Fibroblast of pulmonary artery (primary cell): ENCODE measurements at regions not wholly inside any gene's neighbourhood (a gene's known extent, or its start where the extent isn't known, plus 50 kb on each side); places are given as distances from the start of the nearest gene placed in this dataset.

Experiments used
- DNase-seq: peaks from one replicate; pipeline ENCODE4 v3.0.0-alpha.2; 2010; ENCODE audit warnings: low read depth
- H3K4me3 ChIP-seq: replicated peaks from 2 replicates; pipeline ENCODE4 v1.5.1; 2011; ENCODE audit warnings: low read depth, mild to moderate bottlenecking, control low read depth, low read length, moderate library complexity
- TF ChIP-seq, protein P1 (sequence below): IDR thresholded peaks from 2 replicates; pipeline ENCODE4 v1.5.1; 2011; ENCODE audit warnings: mild to moderate bottlenecking, control low read depth, low read length, inconsistent platforms; ENCODE audit errors: missing control alignments

DNA sequence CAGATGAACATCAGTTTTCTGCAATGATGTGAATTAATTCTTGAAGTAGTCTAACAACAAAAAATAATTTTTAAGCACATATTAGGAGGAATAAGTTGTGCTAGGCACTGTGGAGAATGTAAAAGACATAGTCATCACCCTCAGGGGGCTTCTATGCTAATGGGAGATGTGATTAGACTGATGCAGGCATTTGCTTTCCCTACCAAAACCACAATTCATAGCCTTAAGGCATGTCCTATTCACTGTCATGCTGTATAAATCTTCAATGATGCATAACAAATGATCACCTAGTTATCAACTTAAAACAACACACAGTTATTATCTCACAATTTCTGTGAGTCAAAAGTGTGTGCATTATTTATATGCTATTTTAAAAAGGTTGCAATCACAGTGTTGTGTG, 422.6 kb downstream of the MAN2A1 start:
- H3K4me3 ChIP-seq: no peak overlapping the region
- TF ChIP-seq, protein P1, sequence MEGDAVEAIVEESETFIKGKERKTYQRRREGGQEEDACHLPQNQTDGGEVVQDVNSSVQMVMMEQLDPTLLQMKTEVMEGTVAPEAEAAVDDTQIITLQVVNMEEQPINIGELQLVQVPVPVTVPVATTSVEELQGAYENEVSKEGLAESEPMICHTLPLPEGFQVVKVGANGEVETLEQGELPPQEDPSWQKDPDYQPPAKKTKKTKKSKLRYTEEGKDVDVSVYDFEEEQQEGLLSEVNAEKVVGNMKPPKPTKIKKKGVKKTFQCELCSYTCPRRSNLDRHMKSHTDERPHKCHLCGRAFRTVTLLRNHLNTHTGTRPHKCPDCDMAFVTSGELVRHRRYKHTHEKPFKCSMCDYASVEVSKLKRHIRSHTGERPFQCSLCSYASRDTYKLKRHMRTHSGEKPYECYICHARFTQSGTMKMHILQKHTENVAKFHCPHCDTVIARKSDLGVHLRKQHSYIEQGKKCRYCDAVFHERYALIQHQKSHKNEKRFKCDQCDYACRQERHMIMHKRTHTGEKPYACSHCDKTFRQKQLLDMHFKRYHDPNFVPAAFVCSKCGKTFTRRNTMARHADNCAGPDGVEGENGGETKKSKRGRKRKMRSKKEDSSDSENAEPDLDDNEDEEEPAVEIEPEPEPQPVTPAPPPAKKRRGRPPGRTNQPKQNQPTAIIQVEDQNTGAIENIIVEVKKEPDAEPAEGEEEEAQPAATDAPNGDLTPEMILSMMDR: no peak
- DNase-seq: no peak

DNA sequence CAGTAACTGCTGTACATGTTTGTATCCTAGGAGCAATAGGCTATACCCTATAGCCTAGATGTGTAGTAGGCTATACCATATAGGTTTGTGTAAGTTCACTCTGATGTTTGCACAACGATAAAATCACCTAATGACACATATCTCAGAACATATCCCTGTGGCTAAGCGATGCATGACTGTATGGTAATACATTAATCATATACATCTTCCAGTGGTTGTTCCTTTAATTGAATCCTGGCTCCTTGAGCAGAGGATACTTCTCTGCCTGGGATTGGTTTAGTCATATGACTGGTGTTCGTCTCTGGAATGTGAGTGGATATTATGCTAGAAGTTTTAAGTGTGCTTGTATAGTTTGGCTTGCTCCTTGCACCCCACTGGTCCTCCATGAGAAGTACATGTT, 425.8 kb downstream of the MAN2A1 start:
- DNase-seq: no peak
- no peak overlapping the region for H3K4me3 ChIP-seq
- TF ChIP-seq, protein P1: no peak

DNA sequence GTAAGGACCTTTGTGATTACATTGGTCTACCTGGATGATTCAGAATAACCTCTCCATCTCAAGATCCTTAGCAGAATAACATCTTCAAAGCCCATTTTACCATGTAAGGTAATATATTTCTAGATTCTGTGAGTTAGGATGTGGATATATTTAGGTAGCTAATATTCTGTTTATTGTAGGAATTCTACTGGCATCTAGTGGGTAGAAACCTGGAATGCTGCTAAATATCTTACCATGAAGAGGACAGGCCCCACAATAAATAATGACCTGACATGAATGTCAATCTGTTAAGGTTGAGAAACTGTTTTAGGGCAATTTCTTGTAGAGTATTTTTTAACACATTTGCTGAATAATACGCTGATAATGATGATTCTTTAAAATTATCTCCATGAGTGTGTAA, 426.8 kb downstream of the MAN2A1 start:
- no peak overlapping the region for H3K4me3 ChIP-seq
- no peak for DNase-seq
- TF ChIP-seq, protein P1: no peak

DNA sequence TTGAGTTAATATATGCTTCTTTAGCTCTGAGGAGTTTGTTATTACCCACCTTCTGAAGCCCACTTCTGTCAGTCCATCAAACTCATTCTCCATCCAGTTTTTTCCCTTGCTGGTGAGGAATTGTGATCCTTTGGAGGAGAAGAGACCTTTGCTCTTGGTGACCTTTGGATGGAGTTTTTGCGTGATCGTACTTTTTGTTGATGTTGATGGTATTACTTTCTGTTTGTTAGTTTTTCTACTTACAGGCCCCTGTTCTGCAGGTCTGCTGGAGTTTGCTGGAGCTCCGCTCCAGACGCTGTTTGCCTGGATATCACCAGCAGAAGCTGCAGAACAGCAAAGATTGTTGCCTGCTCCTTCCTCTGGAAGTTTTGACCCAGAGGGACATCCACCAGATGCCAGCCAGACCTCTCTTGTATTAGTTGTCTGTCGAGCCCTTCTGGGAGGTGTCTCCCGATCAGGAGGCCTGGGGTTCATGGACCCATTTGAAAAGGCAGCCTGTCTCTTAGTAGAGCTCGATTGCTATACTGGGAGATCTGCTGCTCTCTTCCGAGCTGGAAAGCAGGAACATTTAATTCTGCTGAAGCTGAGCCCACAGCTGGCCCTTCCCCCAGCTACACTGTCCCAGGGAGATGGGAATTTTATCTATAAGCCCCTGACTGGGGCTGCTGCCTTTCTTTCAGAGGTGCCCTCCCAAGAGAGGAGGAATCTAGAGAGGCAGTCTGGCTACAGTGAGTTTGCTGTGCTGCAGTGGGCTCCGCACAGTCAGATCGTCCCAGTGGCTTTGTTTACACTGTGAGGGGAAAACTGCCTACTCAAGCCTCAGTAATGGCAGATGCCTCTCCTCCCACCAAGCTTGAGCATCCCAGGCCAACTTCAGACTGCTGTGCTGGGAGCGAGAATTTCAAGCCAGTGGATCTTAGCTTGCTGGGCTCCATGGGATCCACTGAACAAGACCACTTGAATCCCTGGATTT, 445.5 kb downstream of the MAN2A1 start:
- no peak overlapping the region for H3K4me3 ChIP-seq
- TF ChIP-seq, protein P1: no peak
- DNase-seq: no peak

DNA sequence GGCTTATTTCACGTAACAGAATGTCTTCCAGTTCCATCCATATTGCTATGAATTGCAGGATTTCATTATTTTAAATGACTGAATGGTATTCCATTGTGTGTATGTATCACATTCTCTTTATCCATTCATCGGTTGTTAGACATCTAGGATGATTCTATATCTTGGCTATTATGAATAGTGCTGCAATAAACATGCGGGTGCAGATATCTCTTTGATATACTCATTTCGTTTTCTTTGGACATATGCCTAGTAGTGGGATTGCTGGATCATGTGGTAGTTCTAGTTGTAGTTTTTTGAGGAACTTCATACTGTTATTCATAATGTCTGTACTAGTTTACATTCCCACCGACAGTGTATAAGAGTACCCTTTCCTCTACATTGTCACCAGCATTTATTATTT, 460.5 kb downstream of the MAN2A1 start:
- TF ChIP-seq, protein P1: no peak
- no peak overlapping the region for H3K4me3 ChIP-seq
- DNase-seq: peak; percentile 20

DNA sequence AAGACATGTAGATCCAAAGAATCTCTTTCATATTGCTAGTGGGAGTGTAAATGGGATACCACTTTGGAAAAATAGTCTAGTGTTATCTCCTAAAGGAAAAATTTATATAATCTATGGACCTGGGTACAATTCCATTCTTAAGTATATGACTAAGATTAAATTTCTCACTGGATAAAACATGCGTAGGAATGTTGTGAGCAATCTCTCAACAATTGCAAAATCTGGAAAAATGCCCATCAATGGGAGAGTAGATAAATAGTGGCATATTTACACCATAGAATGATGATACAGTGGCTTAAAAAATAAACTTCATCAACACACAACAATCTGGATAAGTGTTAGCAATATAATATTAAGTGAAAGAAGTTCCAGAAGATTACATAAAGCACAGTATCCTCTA, 469.5 kb downstream of the MAN2A1 start:
- TF ChIP-seq, protein P1: no peak
- no peak overlapping the region for H3K4me3 ChIP-seq
- peak; percentile 68 for DNase-seq
